Brain microvascular endothelial cell (primary cell): ENCODE measurements at regions not wholly inside any gene's neighbourhood (a gene's known extent, or its start where the extent isn't known, plus 50 kb on each side); places are given as distances from the start of the nearest gene placed in this dataset.

Source experiments
- DNase-seq: peaks from one replicate; pipeline ENCODE4 v3.0.0-alpha.2; 2020
- H3K27ac ChIP-seq: fragments of 250-450 bp; sonication (Bioruptor Pico); 2 replicates; pipeline ENCODE4 v1.5.1; 2020; ENCODE audit warnings: mild to moderate bottlenecking, moderate library complexity
- H3K27me3 ChIP-seq: fragments of 250-450 bp; sonication (Bioruptor Pico); replicated peaks from 2 replicates; pipeline ENCODE4 v1.5.1; 2020; ENCODE audit warnings: mild to moderate bottlenecking
- H3K36me3 ChIP-seq: fragments of 250-450 bp; sonication (Bioruptor Pico); replicated peaks from 2 replicates; pipeline ENCODE4 v1.5.1; 2020; ENCODE audit warnings: mild to moderate bottlenecking
- H3K4me3 ChIP-seq: 2 replicates; pipeline ENCODE4 v1.5.1; 2011; ENCODE audit warnings: low read depth, mild to moderate bottlenecking, control low read depth, low read length, moderate library complexity
- in situ Hi-C: cut with HindIII; loops from 2 replicates; pipeline ENCODE4 v1.10.0; 2017; ENCODE audit warnings: low sequenced_read_pairs, low pct_ligation_motif_present
- TF ChIP-seq, protein P1 (sequence below): IDR thresholded peaks from 2 replicates; pipeline ENCODE4 v1.5.1; 2011; ENCODE audit warnings: low read depth, mild to moderate bottlenecking, moderate library complexity, low read length, control low read depth, inconsistent platforms; ENCODE audit errors: missing control alignments

DNA sequence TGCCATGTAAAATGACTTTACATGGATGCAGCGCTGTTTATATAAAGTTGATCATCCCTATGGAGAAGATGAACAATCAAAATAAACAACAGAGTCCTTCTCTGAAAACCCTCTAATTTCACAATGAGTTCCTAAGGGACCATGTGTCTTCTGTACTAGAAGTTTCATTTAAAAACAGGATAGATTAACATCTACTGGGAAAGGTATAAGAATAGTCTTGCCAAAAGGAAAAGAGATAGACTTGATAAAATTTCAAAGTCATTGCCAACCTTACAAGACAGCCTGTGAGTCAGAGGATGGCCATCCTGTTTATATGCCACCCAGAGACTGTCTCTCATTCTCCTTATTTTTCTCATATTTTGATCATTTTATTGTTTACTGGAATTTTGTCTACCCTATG is 367.1 kb upstream of the PDE4D start:
- no peak for DNase-seq
- Histone ChIP-seq H3K27me3 (no peaks in the 10 kb centered on the region), H3K27ac (no peak overlapping the region), H3K36me3 (no peaks in the 10 kb centered on the region), H3K4me3 (no peak overlapping the region)
- in situ Hi-C loops: no loop called here
- TF ChIP-seq, protein P1, sequence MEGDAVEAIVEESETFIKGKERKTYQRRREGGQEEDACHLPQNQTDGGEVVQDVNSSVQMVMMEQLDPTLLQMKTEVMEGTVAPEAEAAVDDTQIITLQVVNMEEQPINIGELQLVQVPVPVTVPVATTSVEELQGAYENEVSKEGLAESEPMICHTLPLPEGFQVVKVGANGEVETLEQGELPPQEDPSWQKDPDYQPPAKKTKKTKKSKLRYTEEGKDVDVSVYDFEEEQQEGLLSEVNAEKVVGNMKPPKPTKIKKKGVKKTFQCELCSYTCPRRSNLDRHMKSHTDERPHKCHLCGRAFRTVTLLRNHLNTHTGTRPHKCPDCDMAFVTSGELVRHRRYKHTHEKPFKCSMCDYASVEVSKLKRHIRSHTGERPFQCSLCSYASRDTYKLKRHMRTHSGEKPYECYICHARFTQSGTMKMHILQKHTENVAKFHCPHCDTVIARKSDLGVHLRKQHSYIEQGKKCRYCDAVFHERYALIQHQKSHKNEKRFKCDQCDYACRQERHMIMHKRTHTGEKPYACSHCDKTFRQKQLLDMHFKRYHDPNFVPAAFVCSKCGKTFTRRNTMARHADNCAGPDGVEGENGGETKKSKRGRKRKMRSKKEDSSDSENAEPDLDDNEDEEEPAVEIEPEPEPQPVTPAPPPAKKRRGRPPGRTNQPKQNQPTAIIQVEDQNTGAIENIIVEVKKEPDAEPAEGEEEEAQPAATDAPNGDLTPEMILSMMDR: no peak

DNA sequence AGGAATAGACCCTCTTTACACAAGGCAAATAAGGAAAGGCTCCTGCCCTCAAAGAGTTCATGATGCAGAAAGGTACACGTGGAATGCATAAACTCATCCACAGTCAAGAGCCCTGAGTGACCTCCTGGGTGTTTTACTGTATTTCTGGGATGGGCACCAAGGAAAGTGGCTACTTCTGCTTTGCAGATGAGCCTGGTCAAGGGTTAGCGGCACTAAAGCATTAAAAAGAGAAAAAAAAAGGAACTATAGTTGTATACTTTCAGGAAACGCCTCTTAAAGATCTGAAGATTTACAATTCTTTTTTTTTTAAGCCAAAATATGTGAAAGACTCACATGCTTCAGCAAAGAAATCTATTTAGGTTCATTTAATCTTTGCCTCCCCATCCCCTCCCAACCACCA is 366.2 kb upstream of the PDE4D start:
- no peaks in the 10 kb centered on the region for H3K36me3 ChIP-seq
- in situ Hi-C loops: no loop called here
- H3K27ac ChIP-seq: no peak overlapping the region
- TF ChIP-seq, protein P1: no peak
- no peaks in the 10 kb centered on the region for H3K27me3 ChIP-seq
- no peak for DNase-seq
- no peak overlapping the region for H3K4me3 ChIP-seq

DNA sequence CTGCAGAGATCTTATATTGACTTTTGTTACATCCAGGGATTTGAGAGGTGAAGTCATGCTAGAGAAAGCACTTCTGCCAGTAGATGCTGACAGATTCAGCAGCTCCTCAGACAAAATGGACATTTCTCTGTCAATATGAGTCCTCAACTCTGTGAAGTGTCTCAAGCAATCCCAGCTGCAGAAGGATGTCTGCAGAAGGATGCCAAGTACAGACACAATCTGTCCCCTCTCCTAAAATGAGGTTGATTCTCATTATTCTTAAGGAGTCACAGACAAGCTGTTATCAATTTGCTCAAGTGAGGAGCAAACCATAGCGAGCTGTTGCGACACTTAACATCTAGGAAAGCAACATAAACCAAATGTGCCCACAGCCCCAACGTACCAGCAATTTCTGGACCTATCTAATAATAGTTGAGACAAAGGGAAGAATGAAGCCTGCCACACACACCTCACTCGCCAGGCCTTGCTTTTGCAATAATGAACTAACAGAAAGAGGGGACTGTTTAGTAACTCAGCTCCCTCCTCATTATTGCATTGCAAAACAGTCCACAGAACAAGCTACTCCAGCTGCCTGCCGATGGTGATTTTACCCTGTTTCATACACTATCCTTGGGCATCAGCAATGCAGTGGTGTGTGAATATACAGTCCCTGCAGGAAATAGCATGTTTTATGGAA is 364.2 kb upstream of the PDE4D start:
- Histone ChIP-seq H3K4me3 (no peak overlapping the region), H3K36me3 (no peaks in the 10 kb centered on the region), H3K27me3 (no peaks in the 10 kb centered on the region), H3K27ac (no peak overlapping the region)
- TF ChIP-seq, protein P1: no peak
- no peak for DNase-seq
- in situ Hi-C loops: no loop called here

DNA sequence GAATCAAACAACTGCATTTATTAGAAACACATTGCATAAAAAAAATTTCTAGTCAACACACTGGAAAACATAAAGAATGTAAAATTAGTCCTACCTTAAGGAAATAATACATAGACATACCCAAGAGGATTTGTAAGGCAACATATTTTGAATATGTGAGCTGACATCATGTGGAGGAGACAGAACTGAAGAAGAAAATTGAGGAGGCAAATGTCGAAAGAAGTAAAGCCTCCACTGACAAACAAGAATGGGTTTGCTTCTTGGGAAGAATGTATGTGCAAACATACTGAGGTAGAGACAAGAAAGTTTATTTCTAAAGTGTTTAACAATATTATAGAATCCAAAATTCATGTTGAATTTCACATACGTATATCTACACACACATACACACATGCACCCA is 363.0 kb upstream of the PDE4D start:
- no peak overlapping the region for H3K4me3 ChIP-seq
- DNase-seq: no peak
- H3K27ac ChIP-seq: no peak overlapping the region
- TF ChIP-seq, protein P1: no peak
- in situ Hi-C loops: no loop called here
- H3K36me3 ChIP-seq: no peaks in the 10 kb centered on the region
- H3K27me3 ChIP-seq: no peaks in the 10 kb centered on the region

DNA sequence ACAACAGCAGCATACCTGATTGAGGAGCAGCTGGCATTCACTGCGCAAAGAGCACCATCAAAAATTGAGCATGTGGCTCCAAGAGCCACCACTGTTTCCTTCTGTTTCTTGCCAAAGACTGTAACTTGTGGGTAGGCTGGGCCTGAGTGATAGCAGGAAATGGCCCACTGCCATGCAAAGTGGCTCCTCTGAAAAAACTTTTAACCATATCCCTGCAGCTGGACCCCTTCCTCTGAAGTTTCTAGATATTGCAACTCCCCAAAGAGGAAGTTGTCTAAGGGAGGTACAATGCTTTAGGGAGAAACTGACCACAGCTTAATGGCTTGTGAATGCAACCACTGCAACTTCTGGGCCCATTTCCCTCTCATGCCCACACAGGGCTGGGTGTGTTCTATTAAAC is 355.4 kb upstream of the PDE4D start:
- Histone ChIP-seq H3K4me3 (no peak overlapping the region), H3K27me3 (no peaks in the 10 kb centered on the region), H3K27ac (no peak overlapping the region), H3K36me3 (no peaks in the 10 kb centered on the region)
- in situ Hi-C loops: no loop called here
- TF ChIP-seq, protein P1: no peak
- DNase-seq: no peak

DNA sequence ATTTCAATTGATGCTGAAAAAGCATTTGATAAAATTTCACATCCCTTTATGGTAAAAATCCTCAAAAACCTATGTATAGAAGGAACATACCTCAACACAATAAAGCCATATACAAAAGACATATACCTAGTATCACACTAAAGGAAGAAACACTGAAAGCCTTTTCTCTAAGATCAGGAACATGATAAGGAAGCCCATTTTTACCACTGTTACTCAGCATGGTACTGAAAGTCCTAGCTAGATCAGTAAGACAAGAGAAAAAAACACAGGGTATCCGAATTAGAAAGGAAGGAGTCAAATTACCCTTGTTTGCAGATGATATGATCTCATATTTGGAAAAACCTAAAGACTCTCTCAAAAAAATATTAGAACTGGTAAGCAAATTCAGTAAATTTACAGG is 350.2 kb upstream of the PDE4D start:
- TF ChIP-seq, protein P1: no peak
- no peak overlapping the region for H3K4me3 ChIP-seq
- no peaks in the 10 kb centered on the region for H3K27me3 ChIP-seq
- DNase-seq: no peak
- in situ Hi-C loops: no loop called here
- no peaks in the 10 kb centered on the region for H3K36me3 ChIP-seq
- H3K27ac ChIP-seq: no peak overlapping the region
